NCI-H1694 treated with DMSO at 0.1 percent for 48 hours (cell line): ENCODE measurements at regions not wholly inside any gene's neighbourhood (a gene's known extent, or its start where the extent isn't known, plus 50 kb on each side); places are given as distances from the start of the nearest gene placed in this dataset.
"Not testable (repeated sequence)": the region's sequence is repeated elsewhere in the genome, so short reads cannot be mapped to it uniquely, and the experiment has no call there.

ENCODE experiments used
- DNase-seq: peaks from one replicate; lab custom pipeline; 2025; lab: John Stamatoyannopoulos, UW

DNA sequence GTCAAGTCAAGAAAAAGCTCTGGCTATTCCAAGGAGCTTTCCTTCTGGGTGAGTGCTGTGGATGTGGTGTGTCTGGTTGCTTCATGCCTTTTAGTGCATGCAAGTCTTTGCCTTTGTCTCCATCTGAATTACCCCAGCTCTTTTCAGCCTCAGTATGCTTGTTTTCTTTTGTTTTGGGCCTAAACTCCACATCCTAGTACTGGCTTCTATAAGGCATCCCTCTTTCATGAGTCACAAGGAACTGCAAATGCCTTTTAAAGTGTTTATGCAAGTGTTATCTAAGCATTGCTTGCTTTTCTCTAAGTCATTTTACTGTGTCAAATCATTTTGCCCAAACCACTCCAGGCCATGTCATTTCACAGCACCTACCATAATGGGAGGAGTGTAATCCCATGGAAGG lies 132.1 kb downstream of the PLCE1 start:
- DNase-seq = no peak

DNA sequence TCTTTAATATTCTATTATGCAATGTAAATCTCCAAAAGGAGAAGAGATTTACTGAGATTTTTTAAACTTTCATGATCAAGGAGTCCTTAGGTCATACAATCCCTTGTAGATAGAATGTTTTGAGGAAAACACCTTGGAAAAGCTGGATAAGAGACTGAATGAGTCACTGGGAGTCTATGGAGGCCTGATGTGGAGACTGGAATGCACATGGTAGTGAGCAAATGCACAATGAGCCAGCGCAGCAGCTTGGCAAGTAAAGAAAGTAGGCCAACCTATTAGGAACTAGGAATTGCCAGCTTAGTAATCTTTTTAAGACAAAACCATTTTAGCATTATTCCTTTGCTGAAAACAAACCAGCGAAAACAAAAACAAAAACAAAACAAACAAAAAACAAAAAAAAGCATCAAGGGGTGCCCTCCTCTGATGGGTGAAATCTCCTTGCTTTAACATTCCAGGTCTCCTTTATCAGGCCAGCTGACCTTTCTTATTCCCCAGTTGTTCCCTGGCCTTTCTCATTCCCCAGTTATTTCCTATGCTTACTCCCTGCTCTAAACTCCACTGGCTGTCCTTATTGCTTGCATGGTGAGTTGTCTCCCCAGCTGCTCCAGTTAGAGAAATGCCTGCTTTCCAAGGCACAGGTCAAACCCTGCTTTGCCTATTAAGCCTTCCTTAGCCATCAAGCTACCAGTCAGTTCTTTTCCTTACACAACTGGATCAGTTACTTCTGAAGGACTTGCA lies 135.8 kb downstream of the PLCE1 start:
- DNase-seq = no peak

DNA sequence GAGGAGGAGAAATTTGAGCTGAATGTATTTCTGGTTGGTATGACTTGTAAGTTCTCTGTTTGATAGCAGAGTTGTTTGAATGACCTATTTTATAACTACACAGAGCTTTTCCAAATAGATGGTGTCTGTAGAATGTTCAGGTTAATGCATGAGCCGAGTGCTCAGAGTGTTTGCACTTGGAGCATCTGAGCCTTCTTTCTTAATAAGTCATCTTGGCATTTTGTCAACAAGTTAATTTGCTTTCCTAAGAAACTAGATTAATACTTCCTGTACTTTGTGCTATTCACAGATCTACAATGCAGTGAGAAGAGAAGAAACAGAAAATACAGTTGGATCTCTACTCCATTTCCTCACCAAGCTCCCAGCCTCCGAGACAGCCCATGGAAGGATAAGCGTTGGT lies 138.2 kb downstream of the PLCE1 start:
- no peak for DNase-seq

- DNase-seq = peak; percentile 8
These were observed 139.5 kb downstream of the PLCE1 start for GRCh38 chr10:94133239-94133638.

GRCh38 chr10:94137747-94138146 lies 144.0 kb downstream of the PLCE1 start:
- DNase-seq = no peak

GRCh38 chr10:94138391-94138790 lies 144.7 kb downstream of the PLCE1 start:
- DNase-seq = no peak

GRCh38 chr10:94143261-94143660 lies 149.5 kb downstream of the PLCE1 start:
- no peak for DNase-seq

DNA sequence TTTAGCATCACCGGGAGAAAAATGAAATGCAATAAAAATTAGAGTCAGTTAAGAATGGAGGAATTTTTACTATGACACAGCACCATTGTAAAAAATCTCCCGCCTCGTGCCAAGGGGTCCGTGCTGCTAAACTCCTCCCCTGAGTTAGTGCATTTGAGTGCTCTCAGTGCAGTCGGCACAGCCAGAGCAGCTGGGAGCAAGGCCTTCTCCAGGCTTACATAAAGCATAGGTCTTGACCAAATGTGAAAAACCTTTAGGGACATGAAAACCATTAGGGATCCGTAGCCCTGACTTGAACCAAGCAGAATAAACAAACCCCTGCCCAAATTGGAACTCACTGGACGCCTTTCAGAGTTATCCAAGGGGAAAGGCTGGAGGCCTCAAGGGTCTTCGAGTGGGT lies 152.6 kb downstream of the PLCE1 start:
- DNase-seq = no peak

- DNase-seq = no peak
These were observed 153.0 kb downstream of the PLCE1 start for GRCh38 chr10:94146746-94147145.

DNA sequence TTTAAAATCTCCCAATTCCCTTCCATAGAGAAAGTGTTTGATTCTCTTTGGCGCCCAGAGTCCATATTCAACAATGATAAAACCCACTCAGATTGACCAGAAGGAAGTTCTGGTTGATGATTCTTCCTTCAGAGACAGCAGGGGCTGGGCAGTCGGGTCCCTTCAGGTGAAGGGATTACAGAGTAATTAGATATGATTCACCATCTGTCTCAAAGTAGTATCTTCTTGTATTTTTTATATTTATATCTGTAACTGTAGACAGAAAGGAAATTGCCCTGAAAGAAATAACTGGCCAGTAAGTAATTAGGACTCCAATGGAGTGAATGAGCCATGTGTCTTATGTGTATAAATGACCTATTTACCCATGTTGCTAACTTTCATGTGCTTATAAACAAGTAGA lies 156.0 kb downstream of the PLCE1 start:
- DNase-seq = no peak

DNA sequence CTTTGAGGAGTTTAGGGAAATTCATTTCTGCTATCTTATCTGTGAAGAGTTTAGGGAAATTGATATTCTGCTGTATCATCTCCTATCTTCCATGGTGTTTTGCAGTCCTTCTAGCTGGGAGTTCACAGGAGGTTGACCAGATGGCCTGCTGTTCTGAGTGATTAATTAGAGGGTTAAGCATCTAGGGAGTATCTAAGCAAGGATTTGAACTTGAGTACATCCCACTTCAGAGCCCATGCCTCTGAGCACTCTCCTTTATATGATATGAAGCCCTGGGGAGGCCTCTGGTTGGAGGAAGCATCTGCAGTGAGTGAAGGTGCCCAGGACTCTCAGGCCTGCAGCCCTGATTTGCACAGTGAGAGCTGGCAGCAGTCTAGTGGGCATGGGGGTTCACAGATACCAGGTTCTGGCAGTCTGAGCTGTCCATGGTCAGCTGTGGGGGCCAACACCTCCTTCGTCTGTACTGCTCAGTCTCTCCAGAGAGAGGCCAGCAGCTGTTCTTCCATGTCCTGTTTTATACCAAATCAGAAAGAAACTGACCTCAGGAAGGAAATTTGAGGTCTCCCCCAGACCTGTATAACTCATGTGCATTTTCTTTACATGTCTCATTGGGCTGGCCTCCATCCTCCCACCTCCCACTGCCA lies 156.9 kb downstream of the PLCE1 start:
- no peak for DNase-seq

- DNase-seq = no peak
These were observed 162.1 kb downstream of the PLCE1 start for GRCh38 chr10:94155722-94156271.

DNA sequence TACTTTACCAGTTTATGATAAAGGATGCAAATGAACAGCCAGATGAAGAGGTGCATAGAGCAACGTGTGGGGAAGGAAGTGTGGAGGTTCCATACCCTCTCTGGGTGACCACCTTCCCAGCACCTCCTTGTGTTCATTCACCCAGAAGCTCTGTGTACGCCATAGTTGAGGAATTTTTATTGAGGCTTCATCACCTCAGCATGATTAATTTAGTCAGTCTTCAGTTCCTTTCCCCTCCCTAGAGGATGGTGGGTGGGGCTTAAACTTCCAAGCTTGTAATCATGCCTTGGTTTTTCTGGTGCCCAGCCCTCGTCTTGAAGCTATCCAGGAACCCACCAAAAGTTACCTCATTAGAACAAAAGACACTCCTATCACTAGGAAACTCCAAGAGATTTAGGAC lies 162.7 kb downstream of the PLCE1 start:
- no peak for DNase-seq

DNA sequence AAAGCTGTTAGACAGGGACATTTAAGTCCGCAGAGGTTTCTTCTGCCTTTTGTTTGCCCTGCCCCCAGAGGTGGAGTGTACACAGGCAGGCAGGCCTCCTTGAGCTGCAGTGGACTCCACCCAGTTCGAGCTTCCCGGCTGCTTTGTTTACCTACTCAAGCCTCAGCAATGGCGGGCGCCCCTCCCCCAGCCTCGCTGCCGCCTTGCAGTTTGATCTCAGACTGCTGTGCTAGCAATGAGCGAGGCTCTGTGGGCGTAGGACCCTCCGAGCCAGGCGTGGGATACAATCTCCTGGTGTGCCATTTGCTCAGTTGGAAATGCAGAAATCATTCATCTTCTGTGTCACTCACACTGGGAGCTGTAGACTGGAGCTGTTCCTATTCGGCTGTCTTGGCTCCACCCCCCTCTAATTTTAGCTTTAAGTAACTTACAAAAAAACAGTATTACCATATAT lies 171.5 kb downstream of the PLCE1 start:
- not testable (repeated sequence) for DNase-seq

GRCh38 chr10:94172332-94172731 lies 178.6 kb downstream of the PLCE1 start:
- no peak for DNase-seq

DNA sequence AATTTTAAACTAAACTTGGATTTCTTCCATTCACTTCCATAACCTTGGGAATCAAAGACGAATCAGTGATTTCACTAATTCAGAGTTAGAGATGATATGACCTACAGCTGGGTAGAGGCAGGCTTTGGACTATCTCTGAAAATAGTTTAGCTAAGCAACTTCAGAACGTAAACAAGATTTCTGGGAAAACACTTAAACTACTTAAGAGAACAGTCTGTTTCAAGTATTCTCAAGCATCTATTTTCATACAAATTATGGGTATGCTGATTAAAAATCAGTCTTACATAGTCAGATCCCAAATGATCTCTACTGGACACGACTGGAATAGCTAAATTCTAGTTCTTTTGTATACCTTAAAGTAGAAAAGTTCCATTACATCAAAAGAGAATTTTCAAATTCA lies 179.9 kb downstream of the PLCE1 start:
- no peak for DNase-seq

DNA sequence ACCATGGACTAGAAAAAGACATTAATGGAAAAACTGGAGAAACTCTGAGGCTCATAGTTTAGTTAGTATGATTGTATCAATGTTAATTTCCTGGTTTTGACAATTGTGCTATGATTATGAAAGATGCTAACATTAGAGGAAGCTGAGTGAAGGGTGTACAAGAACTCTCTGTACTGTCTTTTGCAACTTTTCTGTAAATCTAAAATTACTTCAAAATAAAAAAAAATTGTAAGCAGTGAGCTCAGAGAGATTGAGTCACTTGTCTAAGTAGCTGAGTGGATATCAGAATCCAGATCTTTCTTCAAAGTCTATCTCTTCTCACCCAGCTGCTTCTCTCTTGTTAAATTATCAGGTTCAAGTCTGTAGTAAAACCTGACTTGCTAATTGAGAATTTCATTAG lies 181.1 kb downstream of the PLCE1 start:
- no peak for DNase-seq

DNA sequence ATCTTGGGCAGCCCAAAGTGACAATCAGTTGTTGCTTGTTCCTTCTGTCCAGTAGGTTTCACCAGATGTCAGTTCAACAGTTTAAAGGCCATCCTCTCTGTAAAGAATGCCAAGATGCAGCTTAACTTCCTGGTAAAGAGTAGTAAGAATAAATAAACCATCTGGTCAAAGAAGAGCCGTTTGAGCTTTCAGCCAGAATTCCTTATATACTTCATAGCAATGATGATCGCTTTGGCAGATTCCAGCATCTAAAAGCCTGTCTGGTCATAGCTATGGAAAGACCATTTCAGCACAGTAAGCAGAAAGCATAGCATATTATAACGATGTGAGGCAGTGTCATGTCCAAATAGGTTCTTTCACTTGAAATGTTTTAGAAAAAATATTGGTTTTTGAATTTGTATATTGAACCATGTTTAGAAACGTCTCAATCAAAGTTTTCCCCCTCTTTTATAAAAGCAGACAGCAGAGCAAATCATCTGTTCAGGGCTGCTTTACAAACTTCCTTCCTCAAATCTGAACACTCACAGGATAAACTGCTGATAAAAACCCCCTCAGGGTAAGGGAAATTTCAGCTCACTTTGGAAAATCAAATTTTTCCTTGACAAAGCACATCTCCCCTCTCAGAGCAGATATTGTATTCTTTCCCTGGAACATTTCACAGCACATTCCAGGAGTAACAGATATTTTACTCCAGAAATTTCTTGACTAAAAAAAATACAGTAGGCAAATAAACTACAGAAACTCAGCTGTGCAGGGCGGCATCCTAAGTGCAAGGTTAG lies 184.1 kb downstream of the NOC3L start:
- DNase-seq = no peak

- no peak for DNase-seq
These were observed 182.2 kb downstream of the NOC3L start for GRCh38 chr10:94180576-94180975.

DNA sequence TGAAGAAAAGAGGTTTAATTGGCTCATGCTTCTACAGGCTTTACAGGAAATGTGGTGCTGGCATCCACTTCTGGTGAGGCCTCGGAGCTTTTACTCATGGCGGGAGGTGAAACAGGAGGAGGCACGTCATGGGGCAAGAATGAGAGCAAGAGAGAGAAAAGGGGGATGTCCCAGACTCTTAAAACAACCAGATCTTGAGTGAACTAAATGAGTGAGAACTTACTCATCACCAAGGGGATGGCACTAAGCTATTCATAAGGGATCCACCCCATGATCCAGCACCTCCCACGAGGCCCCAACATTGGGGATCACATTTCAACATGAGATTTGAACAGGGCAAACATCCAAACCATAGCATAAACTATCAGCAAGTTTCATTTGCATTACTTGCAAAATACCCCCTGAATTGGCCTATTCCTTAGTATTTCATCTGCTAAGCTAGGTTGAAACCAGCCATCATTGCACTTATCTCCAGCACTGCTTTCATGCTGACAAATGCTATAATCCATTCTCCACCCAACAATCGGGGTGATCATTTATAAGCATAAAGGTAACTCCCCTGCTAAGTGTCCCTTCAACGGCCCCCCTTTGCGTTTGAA lies 179.0 kb downstream of the NOC3L start:
- no peak for DNase-seq

GRCh38 chr10:94186722-94187121 lies 176.0 kb downstream of the NOC3L start:
- no peak for DNase-seq

DNA sequence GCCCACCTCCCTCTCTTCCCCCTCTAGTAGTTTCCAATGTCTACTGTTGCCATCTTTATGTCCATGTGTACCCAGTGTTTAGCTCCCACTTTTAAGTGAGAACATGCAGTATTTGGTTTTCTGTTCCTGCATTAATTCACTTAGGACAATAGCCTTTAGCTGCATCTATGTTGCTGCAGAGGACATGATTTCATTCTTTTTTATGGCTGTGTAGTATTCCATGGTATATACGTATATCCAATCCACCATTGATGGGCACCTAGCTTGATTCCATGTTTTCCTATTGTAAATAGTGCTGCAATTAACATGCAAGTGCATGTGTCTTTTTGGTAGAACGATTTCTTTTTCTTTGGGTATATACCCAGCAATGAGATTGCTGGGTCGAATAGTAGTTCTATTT lies 170.4 kb downstream of the NOC3L start:
- no peak for DNase-seq
